IMR-90 (cell line): ENCODE measurements at regions not wholly inside any gene's neighbourhood (a gene's known extent, or its start where the extent isn't known, plus 50 kb on each side); places are given as distances from the start of the nearest gene placed in this dataset.

Source experiments
- ATAC-seq: fragments of 200-7000 bp; cut with Tn5 transposase; 2 replicates; pipeline ENCODE4 v1.9.1; 2020; ENCODE audit warnings: low read depth, mild to moderate bottlenecking, moderate library complexity
- BruUV-seq: library from RNA; stranded (reverse); fragments of 400-500 nt; replicated peaks from 2 replicates; lab custom pipeline; 2021; lab: Mats Ljungman, UMichigan
- CTCF ChIA-PET: fragments of 300-600 bp; formaldehyde crosslinking; extraction: SDS; loops from one replicate; lab custom pipeline; 2021; ENCODE audit warnings: antibody characterized with exemption; lab: Yijun Ruan, JAX
- POLR2A ChIA-PET: fragments of 300-600 bp; sonication (Branson Sonifier 250); formaldehyde crosslinking; loops from one replicate; lab custom pipeline; 2022; ENCODE audit warnings: antibody characterized with exemption; ENCODE audit not compliant: unreplicated experiment; lab: Charles Lee
- DNase-seq: peaks from one replicate; pipeline ENCODE4 v3.0.0; 2013
- H2AFZ ChIP-seq: replicated peaks from 2 replicates; pipeline ENCODE3; 2013; ENCODE audit warnings: low read length, mild to moderate bottlenecking; ENCODE audit not compliant: poor library complexity
- H2AK5ac ChIP-seq: 2 replicates; pipeline ENCODE4 v1.6.1; 2013; ENCODE audit warnings: low read depth, low read length, inconsistent platforms
- H2AK9ac ChIP-seq: replicated peaks from 2 replicates; pipeline ENCODE3; 2013; ENCODE audit warnings: mild to moderate bottlenecking, low read depth, low read length, moderate library complexity; ENCODE audit not compliant: poor library complexity
- H2BK120ac ChIP-seq: 2 replicates; pipeline ENCODE4 v1.6.1; 2013; ENCODE audit warnings: low read depth, low read length, inconsistent platforms
- H2BK15ac ChIP-seq: 3 replicates; pipeline ENCODE4 v1.6.1; 2013; ENCODE audit warnings: low read depth, low read length, inconsistent platforms
- H2BK20ac ChIP-seq: 2 replicates; pipeline ENCODE4 v1.6.1; 2013; ENCODE audit warnings: low read depth, mild to moderate bottlenecking, inconsistent platforms, low read length, moderate library complexity
- H2BK5ac ChIP-seq: 2 replicates; pipeline ENCODE4 v1.6.1; 2013; ENCODE audit warnings: mild to moderate bottlenecking, low read depth, low read length, inconsistent platforms; ENCODE audit not compliant: poor library complexity, severe bottlenecking
- H3K14ac ChIP-seq: replicated peaks from 2 replicates; pipeline ENCODE4 v1.6.1; 2013; ENCODE audit warnings: low read depth, low read length, inconsistent platforms
- H3K18ac ChIP-seq: 2 replicates; pipeline ENCODE4 v1.6.1; 2013; ENCODE audit warnings: low read depth, low read length, control low read depth
- H3K23ac ChIP-seq: 2 replicates; pipeline ENCODE4 v1.6.1; 2013; ENCODE audit warnings: low read depth, low read length, inconsistent platforms
- H3K27ac ChIP-seq: 2 replicates; pipeline ENCODE4 v1.5.1; 2013; ENCODE audit warnings: mild to moderate bottlenecking, control low read depth, low read length; ENCODE audit not compliant: insufficient read depth
- H3K27me3 ChIP-seq: 2 replicates; pipeline ENCODE4 v1.6.1; 2013; ENCODE audit warnings: low read length; ENCODE audit not compliant: control insufficient read depth, insufficient read depth
- H3K36me3 ChIP-seq: 2 replicates; pipeline ENCODE4 v1.6.1; 2013; ENCODE audit warnings: low read length, mixed read lengths; ENCODE audit not compliant: control insufficient read depth, insufficient read depth
- H3K4ac ChIP-seq: 2 replicates; pipeline ENCODE4 v1.6.1; 2013; ENCODE audit warnings: low read depth, low read length, inconsistent platforms
- H3K4me1 ChIP-seq: 2 replicates; pipeline ENCODE4 v1.6.1; 2013; ENCODE audit warnings: low read length, mixed read lengths; ENCODE audit not compliant: control insufficient read depth, insufficient read depth
- H3K4me2 ChIP-seq: 2 replicates; pipeline ENCODE4 v1.6.1; 2013; ENCODE audit warnings: low read depth, mild to moderate bottlenecking, control low read depth, low read length, moderate library complexity
- H3K4me3 ChIP-seq: 2 replicates; pipeline ENCODE4 v1.5.1; 2013; ENCODE audit warnings: low read depth, mild to moderate bottlenecking, control low read depth, low read length, moderate library complexity; ENCODE audit not compliant: insufficient read depth
- H3K56ac ChIP-seq: 2 replicates; pipeline ENCODE4 v1.6.1; 2013; ENCODE audit warnings: low read length, inconsistent platforms; ENCODE audit not compliant: insufficient read depth; ENCODE audit errors: extremely low read depth
- H3K79me1 ChIP-seq, 2 experiments: 2 replicates each; pipeline ENCODE4 v1.6.1; 2013; ENCODE audit warnings: low read length in 2 of 2, inconsistent platforms in 1 of 2, low read depth in 1 of 2
- H3K9ac ChIP-seq: 2 replicates; pipeline ENCODE4 v1.6.1; 2013; ENCODE audit warnings: low read depth, low read length, control low read depth
- H3K9me1 ChIP-seq: 2 replicates; pipeline ENCODE4 v1.6.1; 2013; ENCODE audit warnings: low read length, inconsistent platforms; ENCODE audit not compliant: insufficient read depth
- H3K9me3 ChIP-seq: 2 replicates; pipeline ENCODE4 v1.6.1; 2013; ENCODE audit warnings: low read length; ENCODE audit not compliant: control insufficient read depth, insufficient read depth
- H4K20me1 ChIP-seq: 2 replicates; pipeline ENCODE4 v1.6.1; 2013; ENCODE audit warnings: low read length, inconsistent platforms; ENCODE audit not compliant: insufficient read depth
- H4K5ac ChIP-seq: 2 replicates; pipeline ENCODE4 v1.6.1; 2013; ENCODE audit warnings: mild to moderate bottlenecking, low read depth, low read length, control low read depth
- H4K8ac ChIP-seq, 2 experiments: 2 replicates each; pipeline ENCODE4 v1.6.1; 2013; ENCODE audit warnings: low read depth in 2 of 2, low read length in 2 of 2, control low read depth in 1 of 2, inconsistent platforms in 1 of 2
- H4K91ac ChIP-seq: 2 replicates; pipeline ENCODE4 v1.6.1; 2013; ENCODE audit warnings: low read depth, low read length, inconsistent platforms; ENCODE audit not compliant: insufficient read depth
- BHLHE40 ChIP-seq: fragments of 150-350 bp; IDR thresholded peaks from 2 replicates; pipeline ENCODE4 v1.6.1; 2016; ENCODE audit warnings: mild to moderate bottlenecking, low read depth, low read length
- CEBPB ChIP-seq: IDR thresholded peaks from 2 replicates; pipeline ENCODE4 v1.6.1; 2012; ENCODE audit warnings: low read depth, low read length, improper control_type of control experiment
- CHD1 ChIP-seq: IDR thresholded peaks from 2 replicates; pipeline ENCODE4 v1.6.1; 2012; ENCODE audit warnings: low read depth, low read length, improper control_type of control experiment
- FOS ChIP-seq: fragments of 150-350 bp; IDR thresholded peaks from 2 replicates; pipeline ENCODE4 v1.6.1; 2016; ENCODE audit warnings: low read depth, low read length
- MAFK ChIP-seq: IDR thresholded peaks from 2 replicates; pipeline ENCODE4 v1.6.1; 2012; ENCODE audit warnings: low read depth, low read length, improper control_type of control experiment
- MAZ ChIP-seq: IDR thresholded peaks from 2 replicates; pipeline ENCODE4 v1.6.1; 2012; ENCODE audit warnings: low read depth, mild to moderate bottlenecking, low read length, improper control_type of control experiment, moderate library complexity, borderline replicate concordance
- MXI1 ChIP-seq: IDR thresholded peaks from 2 replicates; pipeline ENCODE4 v1.6.1; 2012; ENCODE audit warnings: low read depth, mild to moderate bottlenecking, low read length, moderate library complexity, borderline replicate concordance
- NFE2L2 ChIP-seq: fragments of 150-350 bp; IDR thresholded peaks from 2 replicates; pipeline ENCODE4 v1.6.1; 2016; ENCODE audit warnings: low read depth, mild to moderate bottlenecking, low read length
- POLR2A ChIP-seq: IDR thresholded peaks from 2 replicates; pipeline ENCODE4 v1.6.1; 2012; ENCODE audit warnings: mild to moderate bottlenecking, low read depth, low read length
- RAD21 ChIP-seq: IDR thresholded peaks from 2 replicates; pipeline ENCODE4 v1.6.1; 2012; ENCODE audit warnings: low read length, improper control_type of control experiment
- RCOR1 ChIP-seq: IDR thresholded peaks from 2 replicates; pipeline ENCODE4 v1.6.1; 2012; ENCODE audit warnings: mild to moderate bottlenecking, low read length, improper control_type of control experiment; ENCODE audit not compliant: insufficient replicate concordance
- RFX5 ChIP-seq: IDR thresholded peaks from 2 replicates; pipeline ENCODE4 v1.8.0; 2012; ENCODE audit warnings: low read depth, mild to moderate bottlenecking, low read length, moderate library complexity
- SMC3 ChIP-seq: fragments of 150-350 bp; IDR thresholded peaks from 2 replicates; pipeline ENCODE4 v1.6.1; 2016; ENCODE audit warnings: low read depth, mild to moderate bottlenecking, antibody characterized with exemption, low read length, moderate library complexity
- WGBS, 2 experiments: methylation state at CpG; one replicate each; pipeline versions ENCODE4 v1.1.5 to v1.1.7; 2013; ENCODE audit warnings: missing lambda C conversion rate in 2 of 2; ENCODE audit not compliant: insufficient read length in 1 of 2; ENCODE audit errors: extremely low coverage in 2 of 2; 5-methylcytosine and 5-hydroxymethylcytosine counted together
- dilution Hi-C: fragments of 300-500 bp; cut with HindIII; formaldehyde crosslinking; loops from one replicate; pipeline ENCODE4 v1.14.3; 2018; ENCODE audit warnings: low sequenced_read_pairs; ENCODE audit not compliant: unreplicated experiment
- in situ Hi-C: fragments of 300-500 bp; cut with MboI; formaldehyde crosslinking; loops from 3 replicates; pipeline ENCODE4 v1.14.3; 2019; ENCODE audit warnings: low sequenced_read_pairs, inconsistent platforms, mixed read lengths
- intact Hi-C: fragments of 100-400 bp; cut with micrococcal nuclease; formaldehyde crosslinking; loops from 2 replicates; pipeline ENCODE4 v1.10.0; 2022
- TF ChIP-seq, protein P1 (sequence below): conservative IDR thresholded peaks from 2 replicates; pipeline ENCODE4 v1.5.1; 2012; ENCODE audit warnings: mild to moderate bottlenecking, low read depth, low read length, improper control_type of control experiment
- TF ChIP-seq, protein P2 (sequence below): fragments of 150-350 bp; IDR thresholded peaks from 2 replicates; pipeline ENCODE4 v1.6.1; 2016; ENCODE audit warnings: low read depth, mild to moderate bottlenecking, low read length, moderate library complexity, borderline replicate concordance

DNA sequence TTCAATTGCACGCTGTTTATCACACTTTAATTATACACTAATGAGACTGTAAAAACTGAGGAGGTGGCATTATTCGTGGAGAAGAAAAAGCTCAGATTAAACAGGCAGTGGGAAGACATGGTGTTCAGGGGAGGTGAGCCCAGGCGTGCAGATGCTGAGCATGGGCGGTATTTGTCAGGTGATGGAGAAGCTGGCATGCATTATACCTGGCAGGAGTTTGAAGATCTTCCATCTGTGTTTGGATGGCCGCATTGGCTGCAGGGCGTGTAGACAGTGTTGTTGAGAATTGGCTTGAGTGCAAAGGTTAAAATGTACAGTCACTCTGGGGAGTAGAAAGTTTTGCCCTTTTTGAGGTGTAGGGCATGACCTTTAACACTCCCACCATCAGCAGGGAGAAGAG, 213.8 kb downstream of the ERMARD start:
- no peak overlapping the region for H2BK20ac ChIP-seq
- ChIA-PET CTCF (no interaction called here), POLR2A (no interaction called here)
- no peak overlapping the region for H4K91ac ChIP-seq
- in situ Hi-C loops = no loop called here
- peaks cover 45% of the 10 kb centered on the region for H3K9me3 ChIP-seq
- H2AK5ac ChIP-seq = no peak overlapping the region
- no peak overlapping the region for H3K4ac ChIP-seq
- no peaks in the 10 kb centered on the region for H3K27me3 ChIP-seq
- no peak overlapping the region for H2BK5ac ChIP-seq
- H2BK120ac ChIP-seq = no peak overlapping the region
- no peak overlapping the region for H3K23ac ChIP-seq
- no peak for ATAC-seq
- no peak overlapping the region for H3K18ac ChIP-seq
- no peak overlapping the region for H3K4me3 ChIP-seq
- no peak for DNase-seq
- no peak overlapping the region for H2AK9ac ChIP-seq
- no peaks in the 10 kb centered on the region for H3K36me3 ChIP-seq
- H3K4me2 ChIP-seq = no peak overlapping the region
- H2BK15ac ChIP-seq = no peak overlapping the region
- WGBS, 2 experiments = 83% methylated on average over 2 of the region's 6 CpGs; no CpG with 5 or more reads in 1 of the 2 experiments
- no peak overlapping the region for H3K27ac ChIP-seq
- intact Hi-C loops = no loop called here
- H3K9me1 ChIP-seq = no peaks in the 10 kb centered on the region
- TF ChIP-seq SMC3 (no peak), MAZ (no peak), RFX5 (no peak), BHLHE40 (no peak), NFE2L2 (no peak), FOS (no peak), POLR2A (no peak), CEBPB (no peak), MAFK (no peak), CHD1 (no peak), MXI1 (no peak), RAD21 (no peak), RCOR1 (no peak)
- TF ChIP-seq, protein P1, sequence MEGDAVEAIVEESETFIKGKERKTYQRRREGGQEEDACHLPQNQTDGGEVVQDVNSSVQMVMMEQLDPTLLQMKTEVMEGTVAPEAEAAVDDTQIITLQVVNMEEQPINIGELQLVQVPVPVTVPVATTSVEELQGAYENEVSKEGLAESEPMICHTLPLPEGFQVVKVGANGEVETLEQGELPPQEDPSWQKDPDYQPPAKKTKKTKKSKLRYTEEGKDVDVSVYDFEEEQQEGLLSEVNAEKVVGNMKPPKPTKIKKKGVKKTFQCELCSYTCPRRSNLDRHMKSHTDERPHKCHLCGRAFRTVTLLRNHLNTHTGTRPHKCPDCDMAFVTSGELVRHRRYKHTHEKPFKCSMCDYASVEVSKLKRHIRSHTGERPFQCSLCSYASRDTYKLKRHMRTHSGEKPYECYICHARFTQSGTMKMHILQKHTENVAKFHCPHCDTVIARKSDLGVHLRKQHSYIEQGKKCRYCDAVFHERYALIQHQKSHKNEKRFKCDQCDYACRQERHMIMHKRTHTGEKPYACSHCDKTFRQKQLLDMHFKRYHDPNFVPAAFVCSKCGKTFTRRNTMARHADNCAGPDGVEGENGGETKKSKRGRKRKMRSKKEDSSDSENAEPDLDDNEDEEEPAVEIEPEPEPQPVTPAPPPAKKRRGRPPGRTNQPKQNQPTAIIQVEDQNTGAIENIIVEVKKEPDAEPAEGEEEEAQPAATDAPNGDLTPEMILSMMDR = no peak
- TF ChIP-seq, protein P2, sequence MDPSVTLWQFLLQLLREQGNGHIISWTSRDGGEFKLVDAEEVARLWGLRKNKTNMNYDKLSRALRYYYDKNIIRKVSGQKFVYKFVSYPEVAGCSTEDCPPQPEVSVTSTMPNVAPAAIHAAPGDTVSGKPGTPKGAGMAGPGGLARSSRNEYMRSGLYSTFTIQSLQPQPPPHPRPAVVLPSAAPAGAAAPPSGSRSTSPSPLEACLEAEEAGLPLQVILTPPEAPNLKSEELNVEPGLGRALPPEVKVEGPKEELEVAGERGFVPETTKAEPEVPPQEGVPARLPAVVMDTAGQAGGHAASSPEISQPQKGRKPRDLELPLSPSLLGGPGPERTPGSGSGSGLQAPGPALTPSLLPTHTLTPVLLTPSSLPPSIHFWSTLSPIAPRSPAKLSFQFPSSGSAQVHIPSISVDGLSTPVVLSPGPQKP = no peak
- no peaks in the 10 kb centered on the region for H3K79me1 ChIP-seq
- no peaks in the 10 kb centered on the region for H4K20me1 ChIP-seq
- no peak overlapping the region for H4K8ac ChIP-seq
- no peak overlapping the region for H3K14ac ChIP-seq
- dilution Hi-C loops = no loop called here
- no peaks in the 10 kb centered on the region for H3K4me1 ChIP-seq
- H3K56ac ChIP-seq = no peak overlapping the region
- H3K9ac ChIP-seq = no peak overlapping the region
- no TSS peak for BruUV-seq
- H2AFZ ChIP-seq = no peak overlapping the region
- H4K5ac ChIP-seq = no peak overlapping the region
